ENCODE measurements at regions not wholly inside any gene's neighbourhood (a gene's known extent, or its start where the extent isn't known, plus 50 kb on each side); places are given as distances from the start of the nearest gene placed in this dataset.

GRCh38 chr19:56918682-56919307, 78.3 kb upstream of the PEG3 start:
- TF ChIP-seq BHLHE40 (IDR thresholded peaks at IDR 0.05; ENCODE audit: borderline replicate concordance) (no peak), HDGF (IDR thresholded peaks at IDR 0.05; ENCODE audit: borderline replicate concordance) (no peak), FOXA1 (IDR thresholded peaks at IDR 0.05) (no peak), SUZ12 (IDR thresholded peaks at IDR 0.05) (no peak), SP1 (IDR thresholded peaks at IDR 0.05) (no peak)
